ENCODE measurements at regions not wholly inside any gene's neighbourhood (a gene's known extent, or its start where the extent isn't known, plus 50 kb on each side); places are given as distances from the start of the nearest gene placed in this dataset.

- no peak for TF ChIP-seq EZH2 (IDR thresholded peaks at IDR 0.05; ENCODE audit: borderline replicate concordance)
- TF ChIP-seq CTCF (IDR thresholded peaks at IDR 0.05; ENCODE audit: poor library complexity): no peak
- no peak for TF ChIP-seq EZH2phosphoT487 (IDR thresholded peaks at IDR 0.05; ENCODE audit: low read depth, severe bottlenecking, unreplicated experiment)
These were observed 2689.2 kb downstream of the PCDH9 start for GRCh38 chr13:64540976-64541375.

All from hepatocyte (in vitro differentiated cells).